ENCODE measurements at regions not wholly inside any gene's neighbourhood (a gene's known extent, or its start where the extent isn't known, plus 50 kb on each side); places are given as distances from the start of the nearest gene placed in this dataset.
A peak's percentile ranks its signal among the peaks of the same experiment; 100 is the strongest.
"Not testable (repeated sequence)": the region's sequence is repeated elsewhere in the genome, so short reads cannot be mapped to it uniquely, and the experiment has no call there.

DNA sequence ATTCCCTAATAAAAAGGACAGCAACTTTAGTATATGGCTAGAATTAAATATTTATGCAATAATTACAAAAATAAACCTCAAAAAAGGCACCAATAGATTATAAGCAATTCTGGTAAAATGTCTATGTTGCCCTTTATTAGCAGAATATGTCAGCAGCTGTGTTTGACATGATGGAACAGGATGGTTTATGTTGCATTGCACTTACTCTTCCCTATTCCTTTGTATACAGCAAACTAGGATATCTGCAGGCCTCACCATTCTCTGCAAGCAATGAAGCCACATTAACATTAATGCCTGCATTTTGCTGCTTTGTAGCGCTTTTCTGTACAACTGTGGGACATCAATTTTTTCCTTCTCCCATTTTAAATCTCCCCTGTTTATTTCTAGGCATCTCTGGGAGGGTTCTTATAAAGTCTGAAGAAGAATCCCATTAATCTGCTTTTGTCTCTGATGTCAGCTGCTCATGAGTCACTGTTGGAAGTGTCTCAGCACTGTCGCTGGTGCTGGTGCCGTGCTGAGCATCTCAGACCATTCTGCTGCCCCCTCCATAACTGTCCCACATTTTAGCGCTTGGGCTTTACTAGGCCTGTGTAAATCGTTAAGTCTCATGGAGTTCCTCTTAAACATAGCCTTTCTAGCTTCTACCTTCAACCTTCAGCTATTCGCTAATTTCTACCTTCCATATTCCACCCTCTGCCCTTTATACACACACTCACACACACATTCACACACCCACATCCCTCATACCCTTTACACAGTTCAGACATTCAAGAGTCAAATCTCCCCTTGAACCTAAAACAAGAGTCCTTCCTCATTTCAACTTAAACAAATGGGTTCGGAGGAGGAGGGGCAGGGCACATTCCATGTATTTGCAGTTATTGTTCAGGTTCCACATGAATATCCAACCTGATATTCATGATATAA lies 64.4 kb upstream of the TRHDE start:
- H3K27ac ChIP-seq (ENCODE audit: low read length): no peak overlapping the region

DNA sequence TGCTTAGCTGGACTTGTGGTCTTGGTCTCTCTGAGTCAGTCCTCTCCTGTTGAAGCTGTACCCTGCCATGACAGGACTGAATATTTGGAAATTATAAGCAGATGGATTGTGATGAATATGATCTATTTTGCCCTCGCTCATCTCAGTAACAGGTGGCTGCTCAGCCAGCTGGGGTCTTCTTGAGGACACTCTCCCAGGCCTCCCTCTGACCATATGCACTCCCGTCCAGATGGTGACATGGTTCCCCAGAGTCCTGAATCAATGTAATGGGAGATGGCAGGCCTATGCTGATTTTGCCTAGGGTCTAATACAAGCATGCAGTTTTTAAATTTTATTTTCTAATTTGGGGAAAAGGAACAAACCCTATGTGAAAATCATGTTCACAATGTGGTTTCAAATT lies 63.1 kb upstream of the TRHDE start:
- H3K4me3 ChIP-seq (ENCODE audit: low read length): no peak overlapping the region
- peaks cover 21% of the 10 kb centered on the region for H3K4me1 ChIP-seq (ENCODE audit: control insufficient read depth, low read depth, low read length)
- no peaks in the 10 kb centered on the region for H3K36me3 ChIP-seq (ENCODE audit: control insufficient read depth, low read depth, low read length)
- H3K9ac ChIP-seq (ENCODE audit: low read length): no peak overlapping the region
- H3K27me3 ChIP-seq (ENCODE audit: control insufficient read depth, insufficient read depth, low read length): no peaks in the 10 kb centered on the region
- H3K9me3 ChIP-seq (ENCODE audit: control insufficient read depth, low read depth, low read length): no peaks in the 10 kb centered on the region
- no peak overlapping the region for H3K27ac ChIP-seq (ENCODE audit: low read length)

More for the DNA sequence above, 64.4 kb upstream of the TRHDE start:
- Histone ChIP-seq H3K27me3 (ENCODE audit: control insufficient read depth, insufficient read depth, low read length) (no peaks in the 10 kb centered on the region), H3K9me3 (ENCODE audit: control insufficient read depth, low read depth, low read length) (no peaks in the 10 kb centered on the region), H3K36me3 (ENCODE audit: control insufficient read depth, low read depth, low read length) (no peaks in the 10 kb centered on the region), H3K4me1 (ENCODE audit: control insufficient read depth, low read depth, low read length) (peaks cover 16% of the 10 kb centered on the region), H3K4me3 (ENCODE audit: low read length) (no peak overlapping the region), H3K9ac (ENCODE audit: low read length) (no peak overlapping the region)

DNA sequence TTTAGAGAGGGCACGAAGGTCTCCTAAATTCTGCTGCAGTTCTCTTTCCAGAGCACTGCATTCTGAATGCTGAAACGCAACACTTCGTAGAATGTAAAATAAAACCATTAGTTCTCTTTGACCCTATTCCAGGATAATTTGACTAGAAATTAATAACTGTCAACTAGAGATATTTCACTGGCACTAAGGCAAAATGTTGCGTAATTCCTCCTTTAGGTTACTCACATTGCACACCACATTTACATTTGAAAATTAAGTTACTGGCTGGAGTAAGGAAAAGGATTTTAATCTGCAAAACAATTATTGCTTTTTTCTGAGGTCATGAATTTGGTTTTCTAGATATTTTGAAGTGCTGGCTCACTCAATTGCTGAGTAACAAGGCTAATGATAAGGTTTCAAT lies 58.0 kb upstream of the TRHDE start:
- Histone ChIP-seq H3K27ac (ENCODE audit: low read length) (peak overlapping the region; percentile 30), H3K27me3 (ENCODE audit: control insufficient read depth, insufficient read depth, low read length) (no peaks in the 10 kb centered on the region), H3K36me3 (ENCODE audit: control insufficient read depth, low read depth, low read length) (no peaks in the 10 kb centered on the region), H3K9me3 (ENCODE audit: control insufficient read depth, low read depth, low read length) (no peaks in the 10 kb centered on the region), H3K4me1 (ENCODE audit: control insufficient read depth, low read depth, low read length) (peaks cover 28% of the 10 kb centered on the region), H3K4me3 (ENCODE audit: low read length) (no peak overlapping the region), H3K9ac (ENCODE audit: low read length) (peak overlapping the region; percentile 32)

DNA sequence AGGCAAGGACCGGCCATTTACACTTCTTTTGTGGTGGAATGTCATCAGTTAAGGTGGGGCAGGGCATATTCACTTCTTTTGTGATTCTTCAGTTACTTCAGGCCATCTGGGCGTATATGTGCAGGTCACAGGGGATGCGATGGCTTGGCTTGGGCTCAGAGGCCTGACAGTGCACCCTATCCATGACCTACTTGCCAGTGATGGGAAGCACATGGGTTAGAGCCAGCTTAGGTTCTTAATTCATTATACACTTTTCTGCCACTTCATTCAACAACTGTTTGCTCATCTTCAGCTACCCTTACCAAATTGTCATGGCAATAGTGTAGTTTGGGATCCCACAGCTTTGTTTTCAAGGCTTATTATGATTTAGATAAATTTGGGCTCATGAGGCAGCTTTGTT lies 56.9 kb upstream of the TRHDE start:
- H3K27me3 ChIP-seq (ENCODE audit: control insufficient read depth, insufficient read depth, low read length); H3K9ac ChIP-seq (ENCODE audit: low read length); H3K9me3 ChIP-seq (ENCODE audit: control insufficient read depth, low read depth, low read length); H3K27ac ChIP-seq (ENCODE audit: low read length); H3K4me3 ChIP-seq (ENCODE audit: low read length); H3K36me3 ChIP-seq (ENCODE audit: control insufficient read depth, low read depth, low read length): not testable (repeated sequence)
- H3K4me1 ChIP-seq (ENCODE audit: control insufficient read depth, low read depth, low read length): peaks cover 28% of the 10 kb centered on the region

DNA sequence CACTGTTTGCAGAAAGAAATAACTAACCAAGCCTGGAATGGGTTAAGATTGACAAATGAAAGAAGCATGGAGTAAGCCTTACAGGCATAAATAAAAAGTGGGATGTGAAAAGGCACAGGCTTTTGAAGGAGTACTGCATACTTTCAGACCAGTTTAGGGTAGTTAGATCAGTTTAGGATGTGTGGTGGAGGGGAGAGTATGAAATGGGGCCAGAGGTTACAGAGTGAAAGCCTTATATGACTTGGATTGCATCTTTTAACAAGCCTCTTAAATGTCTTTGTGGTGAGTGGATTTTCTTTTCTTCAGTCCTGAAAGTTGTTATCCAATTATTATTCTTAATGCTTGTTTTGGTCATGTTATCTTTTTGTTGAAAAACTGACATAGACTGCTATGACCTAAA lies 52.2 kb upstream of the TRHDE start:
- H3K36me3 ChIP-seq (ENCODE audit: control insufficient read depth, low read depth, low read length): no peaks in the 10 kb centered on the region
- H3K9me3 ChIP-seq (ENCODE audit: control insufficient read depth, low read depth, low read length): no peaks in the 10 kb centered on the region
- no peak overlapping the region for H3K9ac ChIP-seq (ENCODE audit: low read length)
- H3K27ac ChIP-seq (ENCODE audit: low read length): no peak overlapping the region
- H3K4me3 ChIP-seq (ENCODE audit: low read length): no peak overlapping the region
- H3K27me3 ChIP-seq (ENCODE audit: control insufficient read depth, insufficient read depth, low read length): no peaks in the 10 kb centered on the region
- peaks cover 14% of the 10 kb centered on the region for H3K4me1 ChIP-seq (ENCODE audit: control insufficient read depth, low read depth, low read length)

Measured in iPS-18a (cell line).